H1 (cell line): ENCODE measurements at regions not wholly inside any gene's neighbourhood (a gene's known extent, or its start where the extent isn't known, plus 50 kb on each side); places are given as distances from the start of the nearest gene placed in this dataset.
A peak's percentile ranks its signal among the peaks of the same experiment; 100 is the strongest.

Experiments used
- CTCF ChIA-PET: fragments of 300-600 bp; sonication (Branson Sonifier 250); formaldehyde crosslinking; loops from one replicate; lab custom pipeline; 2021; ENCODE audit not compliant: partially characterized antibody; lab: Charles Lee
- POLR2A ChIA-PET: fragments of 300-600 bp; sonication (Branson Sonifier 250); formaldehyde crosslinking; loops from one replicate; lab custom pipeline; 2021; ENCODE audit warnings: inconsistent platforms; ENCODE audit not compliant: partially characterized antibody; lab: Charles Lee
- DNase-seq, 2 experiments: peaks; one replicate each; pipeline versions ENCODE4 v3.0.0 to v3.0.0-alpha.2; 2010 to 2022; ENCODE audit warnings: low spot score in 2 of 2, low read depth in 1 of 2, mixed read lengths in 1 of 2
- FAIRE-seq: peaks from 2 replicates; lab custom pipeline; 2011; peaks lifted over from hg19 to GRCh38; lab: Jason Lieb, UNC
- H2AFZ ChIP-seq: 2 replicates; pipeline ENCODE4 v1.8.1; 2012; ENCODE audit warnings: low read length, inconsistent platforms
- H2AK5ac ChIP-seq: 2 replicates; pipeline ENCODE4 v1.6.1; 2013; ENCODE audit warnings: low read depth, low read length
- H2BK120ac ChIP-seq: replicated peaks from 2 replicates; pipeline ENCODE3; 2013; ENCODE audit warnings: low read depth, low read length, inconsistent platforms
- H2BK12ac ChIP-seq: 2 replicates; pipeline ENCODE4 v1.6.1; 2013; ENCODE audit warnings: low read depth, low read length
- H2BK15ac ChIP-seq: 2 replicates; pipeline ENCODE4 v1.6.1; 2013; ENCODE audit warnings: low read length
- H2BK20ac ChIP-seq: 2 replicates; pipeline ENCODE4 v1.6.1; 2013; ENCODE audit warnings: low read length
- H2BK5ac ChIP-seq: 2 replicates; pipeline ENCODE4 v1.6.1; 2013; ENCODE audit warnings: low read depth, low read length
- H3K14ac ChIP-seq: 2 replicates; pipeline ENCODE4 v1.6.1; 2013; ENCODE audit warnings: inconsistent platforms; ENCODE audit not compliant: insufficient read length
- H3K18ac ChIP-seq: 2 replicates; pipeline ENCODE4 v1.6.1; 2013; ENCODE audit warnings: low read length; ENCODE audit errors: extremely low read depth
- H3K23ac ChIP-seq: 2 replicates; pipeline ENCODE4 v1.6.1; 2013; ENCODE audit warnings: inconsistent platforms; ENCODE audit not compliant: insufficient read length
- H3K23me2 ChIP-seq: 2 replicates; pipeline ENCODE4 v1.6.1; 2013; ENCODE audit warnings: low read depth, low read length
- H3K27ac ChIP-seq: 2 replicates; pipeline ENCODE4 v1.6.1; 2011; ENCODE audit warnings: low read depth, low read length, inconsistent platforms
- H3K27me3 ChIP-seq, 4 experiments: replicated peaks in 1 of 4; 1 replicate in 1 of 4; 2 replicates in 3 of 4; pipeline versions ENCODE4 v1.6.1 to v1.8.1; 2011 to 2013; ENCODE audit warnings: low read length in 3 of 4, mild to moderate bottlenecking in 3 of 4, inconsistent platforms in 2 of 4, mixed read lengths in 2 of 4, moderate library complexity in 1 of 4; ENCODE audit not compliant: control insufficient read depth in 3 of 4, insufficient read depth in 3 of 4; ENCODE audit errors: extremely low read depth in 1 of 4
- H3K36me3 ChIP-seq, 4 experiments: 2 replicates each; pipeline versions ENCODE4 v1.6.1 to v1.8.1; 2011 to 2013; ENCODE audit warnings: mild to moderate bottlenecking in 4 of 4, low read length in 3 of 4, moderate library complexity in 2 of 4, control low read depth in 1 of 4, inconsistent platforms in 1 of 4; ENCODE audit not compliant: insufficient read depth in 4 of 4, control insufficient read depth in 2 of 4
- H3K4ac ChIP-seq: replicated peaks from 2 replicates; pipeline ENCODE3; 2013; ENCODE audit warnings: low read length, low read depth, mixed read lengths, inconsistent platforms; ENCODE audit not compliant: insufficient read length
- H3K4me1 ChIP-seq, 4 experiments: replicated peaks in 1 of 4; 1 replicate in 1 of 4; 2 replicates in 3 of 4; pipeline versions ENCODE4 v1.6.1 to v1.8.1; 2011 to 2013; ENCODE audit warnings: low read length in 3 of 4, inconsistent platforms in 2 of 4, mixed read lengths in 1 of 4; ENCODE audit not compliant: insufficient read depth in 4 of 4, control insufficient read depth in 3 of 4
- H3K4me2 ChIP-seq, 2 experiments: 2 replicates each; pipeline versions ENCODE4 v1.6.1 to v1.8.1; 2011 to 2013; ENCODE audit warnings: low read depth in 2 of 2, low read length in 2 of 2, control low read depth in 1 of 2, inconsistent platforms in 1 of 2, mild to moderate bottlenecking in 1 of 2; ENCODE audit not compliant: insufficient read depth in 1 of 2
- H3K4me3 ChIP-seq, 4 experiments: fragments of 200-600, 300-600 bp in 1 of 4; sonication (generic), shearing (Covaris generic), sonication (Bioruptor Twin) in 1 of 4; 2 replicates each; pipeline versions ENCODE4 v1.5.1 to v1.8.1; 2011 to 2016; ENCODE audit warnings: low read length in 4 of 4, low read depth in 3 of 4, control low read depth in 2 of 4, inconsistent platforms in 2 of 4, mild to moderate bottlenecking in 2 of 4, mixed read lengths in 1 of 4, moderate library complexity in 1 of 4; ENCODE audit not compliant: insufficient read depth in 2 of 4; ENCODE audit errors: extremely low read depth in 1 of 4
- H3K56ac ChIP-seq: replicated peaks from 2 replicates; pipeline ENCODE3; 2013; ENCODE audit warnings: low read depth, mild to moderate bottlenecking, mixed read lengths, low read length, inconsistent platforms; ENCODE audit not compliant: insufficient read length
- H3K79me1 ChIP-seq: 2 replicates; pipeline ENCODE4 v1.6.1; 2013; ENCODE audit warnings: low read depth, low read length, control low read depth
- H3K79me2 ChIP-seq, 2 experiments: 2 replicates each; pipeline versions ENCODE4 v1.6.1 to v1.8.1; 2012 to 2013; ENCODE audit warnings: low read length in 2 of 2, mild to moderate bottlenecking in 2 of 2, inconsistent platforms in 1 of 2; ENCODE audit not compliant: insufficient read depth in 2 of 2, control insufficient read depth in 1 of 2
- H3K9ac ChIP-seq, 4 experiments: replicated peaks in 1 of 4; 1 replicate in 1 of 4; 2 replicates in 3 of 4; pipeline versions ENCODE4 v1.6.1 to v1.8.1; 2011 to 2013; ENCODE audit warnings: low read depth in 3 of 4, low read length in 3 of 4, control low read depth in 2 of 4, mild to moderate bottlenecking in 2 of 4, moderate library complexity in 2 of 4, inconsistent platforms in 1 of 4; ENCODE audit errors: extremely low read depth in 1 of 4
- H3K9me3 ChIP-seq, 2 experiments: 2 replicates each; pipeline versions ENCODE4 v1.6.1 to v1.8.1; 2012 to 2013; ENCODE audit warnings: mild to moderate bottlenecking in 2 of 2, moderate library complexity in 2 of 2, control low read depth in 1 of 2, inconsistent platforms in 1 of 2, low read depth in 1 of 2, low read length in 1 of 2, mixed read lengths in 1 of 2; ENCODE audit not compliant: insufficient read depth in 2 of 2
- H4K20me1 ChIP-seq, 2 experiments: replicated peaks in 1 of 2; 2 replicates each; pipeline versions ENCODE3 to v1.8.1; 2011 to 2013; ENCODE audit warnings: inconsistent platforms in 2 of 2, low read length in 2 of 2, mild to moderate bottlenecking in 1 of 2; ENCODE audit not compliant: insufficient read depth in 2 of 2, control insufficient read depth in 1 of 2
- H4K5ac ChIP-seq: 2 replicates; pipeline ENCODE4 v1.6.1; 2013; ENCODE audit warnings: low read length, low read depth, mixed read lengths, inconsistent platforms; ENCODE audit not compliant: insufficient read length
- H4K8ac ChIP-seq: 2 replicates; pipeline ENCODE4 v1.8.0; 2013; ENCODE audit warnings: mild to moderate bottlenecking, moderate library complexity, low read length, inconsistent platforms; ENCODE audit not compliant: insufficient read depth; ENCODE audit errors: extremely low read depth
- H4K91ac ChIP-seq: replicated peaks from 2 replicates; pipeline ENCODE3; 2013; ENCODE audit warnings: low read length, mixed read lengths, inconsistent platforms; ENCODE audit not compliant: insufficient read length
- ASH2L ChIP-seq: fragments of 200-600, 300-600 bp; sonication (generic); IDR thresholded peaks from one replicate; pipeline ENCODE4 v1.7.1; 2017; ENCODE audit warnings: low read length
- BRCA1 ChIP-seq: IDR thresholded peaks from 2 replicates; pipeline ENCODE4 v1.6.1; 2012; ENCODE audit warnings: low read depth, low read length, improper control_type of control experiment
- CBX8 ChIP-seq: fragments of 300-800, 300-1000 bp; sonication (generic); IDR thresholded peaks from 2 replicates; pipeline ENCODE4 v1.7.1; 2016; ENCODE audit warnings: low read depth, low read length, borderline replicate concordance
- FOSL1 ChIP-seq: IDR thresholded peaks from 2 replicates; pipeline ENCODE4 v1.6.1; 2011; ENCODE audit warnings: mild to moderate bottlenecking, low read depth, low read length, moderate library complexity; ENCODE audit not compliant: insufficient read depth
- KDM4A ChIP-seq: IDR thresholded peaks from one replicate; pipeline ENCODE4 v1.7.1; 2012; ENCODE audit warnings: low read depth, mild to moderate bottlenecking, moderate library complexity, low read length, inconsistent platforms; ENCODE audit not compliant: severe bottlenecking
- PHF8 ChIP-seq: fragments of 200-600 bp; sonication (generic); conservative IDR thresholded peaks from 2 replicates; pipeline ENCODE4 v1.7.1; 2012; ENCODE audit warnings: low read depth, mild to moderate bottlenecking, inconsistent platforms, low read length, moderate library complexity
- RBBP5 ChIP-seq: IDR thresholded peaks from 2 replicates; pipeline ENCODE4 v1.7.1; 2012; ENCODE audit warnings: low read depth, mild to moderate bottlenecking, inconsistent platforms, low read length, moderate library complexity, borderline replicate concordance

- H3K79me2 ChIP-seq = no peaks in the 10 kb centered on the region
- DNase-seq (no peak), FAIRE-seq (no peak)
- no peak overlapping the region for H3K23ac ChIP-seq
- H2BK12ac ChIP-seq = no peak overlapping the region
- H3K4me1 ChIP-seq = no peaks in the 10 kb centered on the region
- H2BK20ac ChIP-seq = no peak overlapping the region
- H3K27me3 ChIP-seq = no peaks in the 10 kb centered on the region
- H4K20me1 ChIP-seq = no peaks in the 10 kb centered on the region
- no peak overlapping the region for H4K8ac ChIP-seq
- H2AFZ ChIP-seq = 0 out of 2 replicates have a peak overlapping the region, but pooled peaks have one; percentile 28
- TF ChIP-seq BRCA1 (no peak), CBX8 (no peak), RBBP5 (no peak), KDM4A (no peak), PHF8 (no peak), FOSL1 (no peak), ASH2L (no peak)
- H3K4me2 ChIP-seq = no peak overlapping the region
- no peak overlapping the region for H3K56ac ChIP-seq
- POLR2A ChIA-PET = no interaction called here
- no peak overlapping the region for H4K91ac ChIP-seq
- H3K27ac ChIP-seq = no peak overlapping the region
- H2BK120ac ChIP-seq = no peak overlapping the region
- CTCF ChIA-PET = no interaction called here
- H4K5ac ChIP-seq = no peak overlapping the region
- H3K14ac ChIP-seq = no peak overlapping the region
- no peak overlapping the region for H2BK15ac ChIP-seq
- H3K9me3 ChIP-seq = no peaks in the 10 kb centered on the region
- no peaks in the 10 kb centered on the region for H3K23me2 ChIP-seq
- H3K9ac ChIP-seq = no peak overlapping the region
- H3K4me3 ChIP-seq = no peak overlapping the region
- no peak overlapping the region for H2BK5ac ChIP-seq
- no peak overlapping the region for H2AK5ac ChIP-seq
- no peaks in the 10 kb centered on the region for H3K36me3 ChIP-seq
- H3K79me1 ChIP-seq = no peaks in the 10 kb centered on the region
- H3K18ac ChIP-seq = no peak overlapping the region
- H3K4ac ChIP-seq = no peak overlapping the region
Measured at GRCh38 chr4:96606451-96606850, 766.6 kb downstream of the PDHA2 start.
